ELR (cell line): ENCODE measurements at regions not wholly inside any gene's neighbourhood (a gene's known extent, or its start where the extent isn't known, plus 50 kb on each side); places are given as distances from the start of the nearest gene placed in this dataset.
"Not testable (repeated sequence)": the region's sequence is repeated elsewhere in the genome, so short reads cannot be mapped to it uniquely, and the experiment has no call there.

Experiments used
- DNase-seq: peaks from one replicate; pipeline ENCODE4 v3.0.0-alpha.2; 2015; ENCODE audit warnings: low read depth

GRCh38 chr3:117842086-117842485, 1132.5 kb downstream of the TUSC7 start:
- no peak for DNase-seq

- DNase-seq = no peak
Observed at GRCh38 chr3:117843356-117843755, 1133.8 kb downstream of the TUSC7 start.

DNA sequence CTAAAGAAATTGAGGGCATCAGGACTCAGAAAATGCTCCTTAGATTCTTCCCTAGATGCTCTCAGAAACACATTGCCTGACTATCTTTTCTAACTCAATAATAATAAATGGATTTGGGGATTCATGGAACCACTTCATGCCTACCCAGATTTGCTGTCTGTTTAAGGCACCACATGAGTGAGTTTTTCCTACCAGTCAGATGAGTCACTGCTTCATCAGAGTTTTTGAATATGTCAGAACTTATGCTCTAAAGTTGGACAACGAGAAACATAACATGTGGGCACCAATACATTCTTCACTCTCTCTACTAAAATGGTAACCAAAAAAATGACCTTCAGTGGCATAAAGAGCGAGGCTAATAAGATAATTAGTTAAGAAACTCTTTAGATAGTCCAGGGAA, 1135.1 kb downstream of the TUSC7 start:
- no peak for DNase-seq

DNA sequence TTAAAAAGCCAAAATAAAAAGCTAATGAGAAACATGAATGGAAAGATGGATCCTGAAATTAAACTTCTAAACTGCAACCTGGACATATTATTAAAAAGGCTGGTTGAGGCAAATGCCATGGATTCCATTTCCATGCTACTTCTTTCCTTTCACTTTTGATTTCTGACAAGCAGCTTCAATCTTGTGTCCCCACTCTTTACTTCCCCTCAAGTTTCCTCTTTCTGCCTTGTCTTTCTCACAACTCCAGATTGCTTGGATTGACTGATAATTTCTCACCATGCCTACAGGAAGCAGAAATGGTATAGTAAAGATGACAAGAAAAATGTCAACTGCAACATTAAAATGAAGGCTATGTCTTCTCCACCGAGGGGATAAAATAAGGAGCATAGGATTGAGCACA, 1136.7 kb downstream of the TUSC7 start:
- no peak for DNase-seq

- no peak for DNase-seq
Observed at GRCh38 chr3:117848606-117849005, 1139.0 kb downstream of the TUSC7 start.

DNA sequence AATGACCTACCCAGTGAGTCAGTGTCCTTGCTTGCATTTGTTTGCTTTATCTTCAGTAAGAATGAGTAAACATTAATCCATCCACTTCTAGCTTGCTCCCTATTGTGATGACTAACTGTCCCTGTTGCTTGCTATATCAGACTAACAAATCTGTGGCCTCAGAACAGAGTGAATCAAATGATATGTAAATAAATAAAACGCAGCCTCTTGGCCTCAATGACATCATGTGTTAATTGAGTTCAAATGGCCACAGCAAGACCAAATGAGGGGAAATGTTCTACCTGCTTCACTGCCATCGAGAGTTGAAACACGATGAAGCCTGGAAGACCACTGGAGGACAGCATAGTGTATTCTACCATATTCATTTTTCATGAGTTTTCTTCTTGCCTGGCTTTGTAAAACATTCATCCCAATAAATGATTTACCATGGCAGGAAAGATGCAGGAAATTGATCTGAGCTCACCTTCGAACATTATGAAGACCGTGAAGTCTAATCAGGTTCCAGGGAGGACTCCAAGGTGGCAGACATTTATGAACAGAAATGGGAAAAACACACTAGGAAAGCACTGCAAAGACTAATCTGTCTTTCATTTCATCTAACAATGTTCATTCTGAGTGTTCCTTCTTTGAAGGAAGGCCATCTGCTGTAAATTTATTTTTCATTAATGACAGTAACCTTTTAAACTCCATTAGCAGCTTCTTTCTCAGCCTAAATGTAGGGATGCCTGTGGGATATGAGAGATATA, 1144.5 kb downstream of the TUSC7 start:
- DNase-seq = peak; percentile 58

DNA sequence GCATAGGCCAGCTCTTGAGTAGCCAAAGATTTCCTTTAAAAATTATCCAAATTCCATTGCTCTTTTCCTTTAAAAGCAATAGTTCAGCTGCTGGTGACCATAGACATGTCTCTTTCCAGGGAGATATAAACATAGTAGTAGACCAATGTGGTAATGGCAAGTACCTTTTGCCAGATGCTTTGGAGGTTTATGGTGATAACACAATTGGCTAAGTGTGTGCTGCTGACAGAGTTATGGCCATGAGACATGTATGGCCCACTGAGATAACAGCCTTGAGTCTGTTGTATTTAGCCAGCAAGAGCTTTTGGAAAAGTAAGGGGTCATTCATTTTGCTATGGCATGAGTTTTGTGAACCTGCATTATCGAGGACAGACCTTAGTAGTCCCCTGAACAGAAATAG, 1146.8 kb downstream of the TUSC7 start:
- DNase-seq = no peak

DNA sequence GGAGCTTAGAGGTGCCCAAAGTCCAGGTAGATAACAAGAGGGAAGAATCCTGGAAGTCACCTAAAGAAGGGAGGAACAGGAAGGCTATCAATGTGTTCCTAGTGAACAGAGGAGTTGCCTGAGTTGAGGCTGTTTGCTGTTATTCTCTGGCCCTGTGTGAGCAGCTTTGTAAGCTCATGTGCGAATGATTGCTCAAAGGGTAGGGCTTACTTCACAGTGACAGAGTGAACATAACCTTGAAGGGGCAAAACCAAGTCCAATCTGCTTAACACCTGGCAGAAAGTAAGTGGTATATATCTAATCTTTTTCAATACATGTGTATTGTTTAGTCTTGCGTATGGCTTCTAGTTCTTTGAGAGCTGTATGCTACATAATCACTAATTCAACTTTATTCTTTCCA, 1153.6 kb downstream of the TUSC7 start:
- DNase-seq = no peak

GRCh38 chr3:117865338-117865737, 1155.8 kb downstream of the TUSC7 start:
- no peak for DNase-seq

DNA sequence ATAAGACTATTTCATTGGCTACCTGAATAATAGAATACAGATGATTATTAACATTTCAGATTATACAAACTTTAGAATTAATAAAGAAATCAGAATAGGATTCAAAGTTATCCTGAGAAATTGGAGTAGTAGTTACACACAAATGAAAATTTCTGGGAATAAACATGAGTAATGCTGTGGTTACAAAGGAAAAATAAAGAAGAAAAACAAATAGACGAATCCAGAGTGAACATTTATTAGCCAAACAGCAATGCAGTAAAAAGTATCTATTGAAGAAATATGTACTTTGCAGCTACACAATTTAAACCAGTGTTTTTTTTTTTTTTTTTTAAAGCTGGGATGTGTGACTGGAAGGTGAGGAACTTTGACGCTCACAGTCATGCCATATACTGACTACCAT, 1159.2 kb downstream of the TUSC7 start:
- DNase-seq = no peak

DNA sequence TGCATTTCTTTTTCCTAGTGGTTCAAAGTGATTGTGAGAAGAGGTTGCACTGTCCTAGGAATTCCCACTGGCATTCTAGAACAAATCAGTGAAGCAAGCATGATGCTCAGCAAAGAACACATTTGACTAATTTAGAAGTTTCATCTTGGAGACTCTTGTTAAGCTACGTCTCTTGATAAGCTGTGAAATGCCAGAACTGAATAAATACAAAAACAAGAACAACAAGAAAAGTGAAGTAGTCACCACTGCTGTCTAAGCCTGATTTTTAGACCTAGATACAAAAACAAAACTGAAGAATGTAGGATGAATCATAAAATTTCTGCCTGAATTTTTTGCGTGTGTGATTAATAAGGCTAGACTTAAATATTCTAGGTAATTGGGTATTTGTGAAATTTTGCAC, 1162.4 kb downstream of the TUSC7 start:
- DNase-seq = no peak

GRCh38 chr3:117872594-117873248, 1161.9 kb downstream of the IGSF11 start:
- not testable (repeated sequence) for DNase-seq

GRCh38 chr3:117873249-117873600, 1161.4 kb downstream of the IGSF11 start:
- no peak for DNase-seq

DNA sequence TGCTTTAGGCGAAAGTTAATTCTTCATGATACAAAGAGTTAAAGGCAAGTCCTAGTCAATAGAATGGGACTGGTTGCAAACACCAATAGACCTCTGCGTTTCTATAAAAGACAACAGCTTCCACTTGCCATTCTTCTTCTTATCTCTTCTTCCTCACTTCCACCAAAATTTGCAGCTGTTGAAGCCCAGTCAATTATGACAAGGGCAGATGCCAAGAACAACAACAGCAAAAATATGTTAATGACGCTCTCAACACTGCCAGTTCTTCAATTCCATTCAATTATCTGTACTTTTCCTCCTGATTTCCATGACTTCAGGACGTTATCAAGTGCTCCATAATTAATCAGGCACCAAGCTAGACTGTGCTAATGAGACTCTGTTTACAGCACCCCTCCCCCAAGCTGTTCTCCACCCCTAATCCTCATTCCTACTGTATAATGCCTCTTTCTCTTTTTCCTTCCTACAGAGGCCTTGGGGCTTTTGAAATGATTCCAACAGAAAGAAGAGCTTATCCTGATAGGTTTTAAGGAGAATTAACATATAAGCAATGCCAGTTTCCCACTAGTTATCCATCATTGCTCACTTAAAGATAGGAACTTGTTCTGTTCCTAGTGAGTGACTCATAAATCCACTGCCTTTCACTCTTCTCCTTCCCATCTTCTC, 1160.5 kb downstream of the IGSF11 start:
- DNase-seq = no peak

DNA sequence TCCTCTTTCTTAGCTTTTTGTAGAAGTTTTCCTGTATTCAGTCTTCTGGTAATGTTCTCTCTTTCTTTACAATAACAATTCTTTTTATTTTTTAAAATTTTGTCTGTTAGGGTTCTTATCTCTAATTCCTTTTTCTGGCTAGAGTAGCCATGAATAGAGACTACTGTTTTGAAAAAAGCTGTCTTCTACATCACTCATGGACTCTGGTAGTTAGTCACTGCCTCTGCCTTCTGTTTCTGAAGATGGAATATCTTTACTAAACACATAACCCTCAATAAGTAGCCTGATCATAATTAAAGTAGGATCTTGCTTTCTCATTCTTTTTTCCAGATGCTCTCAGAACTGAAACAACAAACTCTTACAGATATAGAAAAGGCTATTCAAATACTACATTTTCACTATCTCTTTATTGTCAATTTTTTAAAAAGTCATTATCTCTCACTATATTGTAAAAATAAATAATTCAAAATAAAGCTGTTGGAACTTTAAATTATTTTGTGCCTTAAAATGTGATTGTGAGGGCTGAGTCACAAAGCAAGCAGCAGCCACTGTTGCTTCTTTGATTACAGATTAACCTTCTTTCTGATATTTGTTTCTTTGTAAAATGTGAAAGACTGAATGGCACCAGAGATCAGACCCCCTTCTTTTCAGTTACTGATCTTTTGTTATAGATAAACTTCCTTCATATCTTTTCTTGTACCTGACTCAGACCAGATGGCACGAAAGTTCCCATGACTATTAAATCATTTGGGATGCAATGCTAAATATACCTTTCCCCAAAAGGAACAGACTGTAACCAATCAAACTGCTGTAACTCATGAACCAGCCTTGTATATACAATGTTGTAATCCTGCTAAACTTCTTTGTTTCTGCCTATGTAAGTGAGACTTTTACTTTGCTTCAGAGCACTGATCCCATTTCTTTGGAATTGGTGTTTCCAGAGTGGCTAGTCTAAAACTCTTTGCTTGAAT, 1159.5 kb downstream of the IGSF11 start:
- DNase-seq = no peak

GRCh38 chr3:117875887-117876286, 1158.8 kb downstream of the IGSF11 start:
- DNase-seq = no peak

DNA sequence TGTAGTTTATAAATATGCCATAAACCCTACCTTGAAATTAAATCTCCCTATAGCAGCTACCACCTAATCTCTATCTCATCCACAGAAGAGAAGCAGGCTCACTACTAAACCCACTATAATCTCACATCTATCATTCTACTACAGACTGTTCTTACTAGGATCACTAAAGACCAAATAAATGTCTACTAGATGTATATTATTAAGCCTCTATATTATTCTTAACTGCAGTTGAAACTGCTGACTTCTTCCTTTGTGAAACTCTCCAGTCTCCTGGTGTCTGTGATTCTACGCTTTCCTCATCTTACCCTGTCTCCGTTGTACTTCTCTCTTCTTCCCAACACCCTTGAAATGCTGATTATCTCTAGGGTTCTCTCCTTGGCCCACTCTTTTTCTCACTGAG, 1154.0 kb downstream of the IGSF11 start:
- DNase-seq = no peak

GRCh38 chr3:117881210-117881609, 1153.4 kb downstream of the IGSF11 start:
- DNase-seq = no peak

DNA sequence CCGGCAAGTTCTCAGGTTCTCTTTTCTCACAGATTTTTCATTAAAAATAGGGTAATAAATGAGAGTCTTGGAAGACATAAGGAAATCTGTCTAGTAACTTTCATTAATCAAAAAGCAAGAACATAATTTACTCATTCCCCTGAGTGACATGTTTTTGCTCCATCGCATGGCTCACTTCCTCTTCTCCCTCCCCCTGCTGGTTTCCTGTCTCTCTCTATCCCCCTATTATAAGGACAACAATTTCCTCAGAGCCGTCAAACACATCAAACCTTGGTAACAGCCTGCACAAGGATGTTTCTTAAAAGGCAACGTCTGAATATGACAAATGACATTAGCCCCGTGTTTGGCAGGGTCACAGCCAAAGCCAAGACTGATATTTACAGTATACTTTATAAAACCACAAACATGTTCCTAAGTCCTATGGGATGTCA, 1149.6 kb downstream of the IGSF11 start:
- DNase-seq = no peak

DNA sequence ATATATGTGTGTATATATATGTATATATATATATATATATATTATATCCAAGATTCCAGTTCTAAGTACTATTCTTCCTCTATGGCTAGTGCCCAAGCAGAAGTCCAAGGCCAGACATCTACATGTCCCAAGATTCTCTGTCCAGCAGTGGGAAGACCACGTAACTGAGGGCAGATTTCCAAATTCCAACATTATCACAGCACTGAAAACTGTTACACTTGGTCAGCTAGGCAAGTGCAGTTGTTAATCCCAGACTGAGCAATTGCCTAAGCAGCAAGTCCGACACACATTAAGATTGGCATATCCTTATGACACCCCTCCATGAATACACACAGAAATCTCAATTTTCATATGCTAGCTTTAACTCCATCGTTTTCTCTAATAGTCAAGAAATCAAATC, 1148.5 kb downstream of the IGSF11 start:
- DNase-seq = no peak

- DNase-seq = no peak
Observed at GRCh38 chr3:117887031-117887430, 1147.6 kb downstream of the IGSF11 start.

DNA sequence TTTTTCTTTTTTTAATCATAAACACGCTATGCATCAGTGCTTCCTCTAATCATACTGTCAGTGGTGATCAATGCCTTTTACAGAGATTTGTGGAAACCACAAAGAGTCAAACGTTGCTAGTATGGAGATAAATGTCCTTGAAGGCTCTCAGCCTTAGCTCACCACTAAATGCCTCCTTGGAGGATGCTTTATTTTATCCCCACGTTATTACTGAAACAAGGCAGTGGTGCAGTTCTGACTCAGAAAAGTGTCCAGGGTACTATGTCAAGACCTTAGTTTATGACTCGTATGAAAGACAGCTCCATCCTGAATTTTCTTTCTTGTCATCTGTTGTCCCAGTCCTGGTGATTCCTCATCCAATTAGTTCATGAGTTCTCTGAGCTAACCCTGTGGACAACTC, 1146.7 kb downstream of the IGSF11 start:
- no peak for DNase-seq
